H9 (cell line): ENCODE measurements at regions not wholly inside any gene's neighbourhood (a gene's known extent, or its start where the extent isn't known, plus 50 kb on each side); places are given as distances from the start of the nearest gene placed in this dataset.

Experiments used
- DNase-seq: peaks from one replicate; pipeline ENCODE4 v3.0.0-alpha.2; 2017
- H2AFZ ChIP-seq: one replicate; pipeline ENCODE4 v1.6.1; 2013; ENCODE audit warnings: mild to moderate bottlenecking, low read length, control low read depth, moderate library complexity
- H2AK5ac ChIP-seq: 2 replicates; pipeline ENCODE4 v1.6.1; 2013; ENCODE audit warnings: low read length, control low read depth, mixed read lengths; ENCODE audit not compliant: insufficient read length
- H2BK120ac ChIP-seq: one replicate; pipeline ENCODE4 v1.6.1; 2013; ENCODE audit warnings: low read depth, mild to moderate bottlenecking, low read length, control low read depth, inconsistent platforms; ENCODE audit not compliant: poor library complexity, severe bottlenecking
- H2BK12ac ChIP-seq: 2 replicates; pipeline ENCODE4 v1.6.1; 2013; ENCODE audit warnings: low read length, control low read depth, mixed read lengths, low read depth; ENCODE audit not compliant: insufficient read length
- H2BK15ac ChIP-seq: 2 replicates; pipeline ENCODE4 v1.6.1; 2013; ENCODE audit warnings: low read depth, low read length, control low read depth
- H2BK20ac ChIP-seq: one replicate; pipeline ENCODE4 v1.6.1; 2013; ENCODE audit warnings: low read depth, mild to moderate bottlenecking, low read length, control low read depth, inconsistent platforms; ENCODE audit not compliant: poor library complexity, severe bottlenecking
- H2BK5ac ChIP-seq: 2 replicates; pipeline ENCODE4 v1.6.1; 2013; ENCODE audit warnings: low read length, control low read depth, mixed read lengths; ENCODE audit not compliant: insufficient read length
- H3K14ac ChIP-seq: 2 replicates; pipeline ENCODE4 v1.6.1; 2013; ENCODE audit warnings: low read length, control low read depth; ENCODE audit not compliant: insufficient read depth
- H3K18ac ChIP-seq: 2 replicates; pipeline ENCODE4 v1.6.1; 2013; ENCODE audit warnings: low read depth, mild to moderate bottlenecking, mixed read lengths, low read length, control low read depth; ENCODE audit not compliant: insufficient read length
- H3K23ac ChIP-seq: 2 replicates; pipeline ENCODE4 v1.6.1; 2013; ENCODE audit warnings: low read length, control low read depth, mixed read lengths, low read depth; ENCODE audit not compliant: insufficient read length
- H3K23me2 ChIP-seq: 2 replicates; pipeline ENCODE4 v1.6.1; 2013; ENCODE audit warnings: low read depth, mild to moderate bottlenecking, mixed read lengths, low read length, control low read depth; ENCODE audit not compliant: insufficient read length, poor library complexity, severe bottlenecking
- H3K27ac ChIP-seq: 2 replicates; pipeline ENCODE4 v1.5.1; 2013; ENCODE audit warnings: low read length, control low read depth, mixed read lengths, low read depth; ENCODE audit not compliant: insufficient read length
- H3K27me3 ChIP-seq: 2 replicates; pipeline ENCODE4 v1.6.1; 2013; ENCODE audit warnings: low read length, control low read depth, inconsistent platforms; ENCODE audit not compliant: insufficient read depth
- H3K4ac ChIP-seq: 2 replicates; pipeline ENCODE4 v1.6.1; 2013; ENCODE audit warnings: low read depth, mild to moderate bottlenecking, control low read depth, inconsistent platforms, low read length, moderate library complexity
- H3K4me1 ChIP-seq: 2 replicates; pipeline ENCODE4 v1.6.1; 2013; ENCODE audit warnings: low read length, control low read depth, inconsistent platforms; ENCODE audit not compliant: insufficient read depth
- H3K4me2 ChIP-seq: 2 replicates; pipeline ENCODE4 v1.6.1; 2013; ENCODE audit warnings: low read length, control low read depth, mixed read lengths; ENCODE audit not compliant: insufficient read length, insufficient read depth
- H3K56ac ChIP-seq: 2 replicates; pipeline ENCODE4 v1.6.1; 2013; ENCODE audit warnings: low read depth, mild to moderate bottlenecking, mixed read lengths, low read length, control low read depth; ENCODE audit not compliant: insufficient read length
- H3K79me1 ChIP-seq: 2 replicates; pipeline ENCODE4 v1.6.1; 2013; ENCODE audit warnings: low read depth, mild to moderate bottlenecking, moderate library complexity, low read length, control low read depth, inconsistent platforms; ENCODE audit not compliant: insufficient read depth, poor library complexity, severe bottlenecking
- H3K79me2 ChIP-seq: 2 replicates; pipeline ENCODE4 v1.6.1; 2013; ENCODE audit warnings: low read length, control low read depth, inconsistent platforms; ENCODE audit not compliant: insufficient read depth
- H3K9ac ChIP-seq: 2 replicates; pipeline ENCODE4 v1.6.1; 2013; ENCODE audit warnings: low read length, control low read depth, mixed read lengths; ENCODE audit not compliant: insufficient read length; ENCODE audit errors: extremely low read depth
- H3K9me3 ChIP-seq: one replicate; pipeline ENCODE4 v1.6.1; 2013; ENCODE audit warnings: low read depth, low read length, inconsistent platforms; ENCODE audit not compliant: control insufficient read depth
- H3T11ph ChIP-seq: one replicate; pipeline ENCODE4 v1.6.1; 2013; ENCODE audit warnings: mild to moderate bottlenecking, low read length, control low read depth, inconsistent platforms
- H4K20me1 ChIP-seq: one replicate; pipeline ENCODE4 v1.6.1; 2013; ENCODE audit not compliant: control insufficient read depth, insufficient read length, insufficient read depth
- H4K5ac ChIP-seq: 2 replicates; pipeline ENCODE4 v1.6.1; 2013; ENCODE audit warnings: low read depth, mild to moderate bottlenecking, mixed read lengths, low read length, control low read depth; ENCODE audit not compliant: insufficient read length
- H4K8ac ChIP-seq: replicated peaks from 2 replicates; pipeline ENCODE4 v1.6.1; 2013; ENCODE audit warnings: low read length, control low read depth, mixed read lengths, low read depth; ENCODE audit not compliant: insufficient read length
- H4K91ac ChIP-seq: 2 replicates; pipeline ENCODE4 v1.6.1; 2013; ENCODE audit warnings: low read depth, mild to moderate bottlenecking, moderate library complexity, mixed read lengths, low read length, control low read depth; ENCODE audit not compliant: insufficient read length
- H3K27ac Mint-ChIP-seq, 3 experiments: 2 replicates in 2 of 3; 3 replicates in 1 of 3; pipeline ENCODE4 v1.8.0; 2020 to 2021; ENCODE audit warnings: mixed read lengths in 3 of 3, mild to moderate bottlenecking in 1 of 3, moderate library complexity in 1 of 3
- H3K27me3 Mint-ChIP-seq: 2 replicates; pipeline ENCODE4 v1.8.0; 2021; ENCODE audit warnings: low read depth, mild to moderate bottlenecking, moderate library complexity, mixed read lengths
- H3K36me3 Mint-ChIP-seq, 3 experiments: 2 replicates in 2 of 3; 3 replicates in 1 of 3; pipeline ENCODE4 v1.8.0; 2020 to 2021; ENCODE audit warnings: low read depth in 3 of 3, mixed read lengths in 3 of 3; ENCODE audit not compliant: insufficient read depth in 1 of 3
- H3K4me1 Mint-ChIP-seq, 2 experiments: 2 replicates each; pipeline ENCODE4 v1.8.0; 2020; ENCODE audit warnings: mixed read lengths in 2 of 2
- H3K4me3 Mint-ChIP-seq, 2 experiments: 2 replicates in 1 of 2; 3 replicates in 1 of 2; pipeline ENCODE4 v1.8.0; 2020 to 2021; ENCODE audit warnings: mild to moderate bottlenecking in 2 of 2, mixed read lengths in 2 of 2, moderate library complexity in 1 of 2
- H3K9me3 Mint-ChIP-seq, 2 experiments: 2 replicates in 1 of 2; 3 replicates in 1 of 2; pipeline ENCODE4 v1.8.0; 2020; ENCODE audit warnings: mild to moderate bottlenecking in 2 of 2, mixed read lengths in 2 of 2, moderate library complexity in 1 of 2
- WGBS: extraction: QIAGEN DNeasy Blood & Tissue Kit; methylation state at CpG from one replicate; pipeline ENCODE4 v1.1.7; 2013; ENCODE audit warnings: missing lambda C conversion rate, low lambda C conversion rate, mixed read lengths; ENCODE audit not compliant: insufficient read length; ENCODE audit errors: extremely low coverage; 5-methylcytosine and 5-hydroxymethylcytosine counted together
- TF ChIP-seq, protein P1 (sequence below): fragments of 200-600 bp; sonication (generic); conservative IDR thresholded peaks from 3 replicates; pipeline ENCODE4 v1.8.0; 2021; ENCODE audit warnings: antibody characterized with exemption, mild to moderate bottlenecking

DNA sequence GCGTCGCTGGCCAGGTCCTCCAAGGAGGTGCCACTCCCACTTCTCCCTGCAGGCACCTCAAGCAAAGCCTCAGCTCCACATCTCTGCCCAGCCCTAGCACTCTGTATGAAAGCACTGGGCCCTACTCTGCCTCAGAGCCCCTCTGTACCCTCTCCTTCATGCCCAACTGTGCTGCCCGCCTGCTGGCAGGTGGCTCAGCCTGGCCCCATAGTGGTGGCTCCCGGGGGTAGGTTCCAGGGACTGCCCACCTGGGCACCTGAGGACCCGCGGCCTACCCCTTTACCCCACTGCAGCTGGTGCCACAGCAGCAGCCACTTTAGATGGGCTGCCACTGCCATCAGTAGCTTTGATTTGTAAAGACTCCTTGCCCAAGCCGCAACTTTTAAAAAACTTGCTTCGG, 1672.8 kb downstream of the LRRC4C start:
- Histone ChIP-seq H2AK5ac (no peak overlapping the region), H3K18ac (no peak overlapping the region), H3K27me3 (no peaks in the 10 kb centered on the region), H2BK5ac (no peak overlapping the region), H3K27ac (no peak overlapping the region), H3K4me1 (no peaks in the 10 kb centered on the region), H3K9ac (no peak overlapping the region), H3K23me2 (no peaks in the 10 kb centered on the region), H3T11ph (no peak overlapping the region), H3K56ac (no peak overlapping the region), H4K91ac (no peak overlapping the region), H2BK20ac (no peak overlapping the region), H3K23ac (no peak overlapping the region), H3K14ac (no peak overlapping the region), H3K4ac (no peak overlapping the region), H3K9me3 (no peaks in the 10 kb centered on the region), H3K79me1 (no peaks in the 10 kb centered on the region), H3K79me2 (no peaks in the 10 kb centered on the region), H2BK15ac (no peak overlapping the region), H4K20me1 (no peaks in the 10 kb centered on the region), H3K4me2 (no peak overlapping the region), H2BK120ac (no peak overlapping the region), H4K8ac (no peak overlapping the region), H2BK12ac (no peak overlapping the region), H2AFZ (no peak overlapping the region), H4K5ac (no peak overlapping the region)
- H3K9me3 Mint-ChIP-seq = peaks cover 0 to 2% of the 10 kb centered on the region in 2 experiments; a peak in 2 of 5 replicates
- no peaks in the 10 kb centered on the region for H3K27me3 Mint-ChIP-seq
- H3K4me1 Mint-ChIP-seq = no peaks in the 10 kb centered on the region
- H3K27ac Mint-ChIP-seq = no peak overlapping the region
- H3K4me3 Mint-ChIP-seq = no peak overlapping the region; a peak in 1 of 5 replicates
- DNase-seq = no peak
- TF ChIP-seq, protein P1, sequence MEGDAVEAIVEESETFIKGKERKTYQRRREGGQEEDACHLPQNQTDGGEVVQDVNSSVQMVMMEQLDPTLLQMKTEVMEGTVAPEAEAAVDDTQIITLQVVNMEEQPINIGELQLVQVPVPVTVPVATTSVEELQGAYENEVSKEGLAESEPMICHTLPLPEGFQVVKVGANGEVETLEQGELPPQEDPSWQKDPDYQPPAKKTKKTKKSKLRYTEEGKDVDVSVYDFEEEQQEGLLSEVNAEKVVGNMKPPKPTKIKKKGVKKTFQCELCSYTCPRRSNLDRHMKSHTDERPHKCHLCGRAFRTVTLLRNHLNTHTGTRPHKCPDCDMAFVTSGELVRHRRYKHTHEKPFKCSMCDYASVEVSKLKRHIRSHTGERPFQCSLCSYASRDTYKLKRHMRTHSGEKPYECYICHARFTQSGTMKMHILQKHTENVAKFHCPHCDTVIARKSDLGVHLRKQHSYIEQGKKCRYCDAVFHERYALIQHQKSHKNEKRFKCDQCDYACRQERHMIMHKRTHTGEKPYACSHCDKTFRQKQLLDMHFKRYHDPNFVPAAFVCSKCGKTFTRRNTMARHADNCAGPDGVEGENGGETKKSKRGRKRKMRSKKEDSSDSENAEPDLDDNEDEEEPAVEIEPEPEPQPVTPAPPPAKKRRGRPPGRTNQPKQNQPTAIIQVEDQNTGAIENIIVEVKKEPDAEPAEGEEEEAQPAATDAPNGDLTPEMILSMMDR = no peak
- no peaks in the 10 kb centered on the region for H3K36me3 Mint-ChIP-seq
- no CpG with 5 or more reads among the region's 8 CpGs for WGBS
